Astrocyte (in vitro differentiated cells and primary cell): ENCODE measurements at regions not wholly inside any gene's neighbourhood (a gene's known extent, or its start where the extent isn't known, plus 50 kb on each side); places are given as distances from the start of the nearest gene placed in this dataset.

Experiments
- EZH2 ChIP-seq: IDR thresholded peaks from 2 replicates; pipeline ENCODE4 v1.6.1; 2012; ENCODE audit warnings: mild to moderate bottlenecking, low read length, inconsistent platforms; ENCODE audit not compliant: insufficient read depth
- TF ChIP-seq, protein P1 (sequence below): IDR thresholded peaks from 2 replicates; pipeline ENCODE4 v1.5.1; 2011; ENCODE audit warnings: low read depth, mild to moderate bottlenecking, inconsistent platforms, low read length, moderate library complexity; ENCODE audit not compliant: insufficient read depth

DNA sequence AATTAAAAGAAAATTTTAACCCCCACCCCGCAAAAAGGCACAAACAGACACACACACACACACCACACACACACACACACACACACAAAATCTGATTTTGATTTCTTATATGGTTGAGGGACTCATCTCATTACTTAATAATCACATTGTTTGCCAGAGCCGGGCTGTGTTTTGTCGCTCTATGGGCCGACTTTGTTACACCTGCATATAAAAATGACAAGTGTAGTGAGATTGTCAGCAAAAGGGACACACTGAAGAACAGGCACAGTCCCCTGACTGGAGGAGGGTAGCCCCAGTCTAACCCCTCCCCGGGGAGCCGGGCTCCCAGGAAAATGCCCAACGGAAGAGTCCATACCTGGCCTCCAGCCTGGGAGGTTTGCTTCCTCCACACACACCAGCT lies 221.6 kb downstream of the ENGASE start:
- TF ChIP-seq, protein P1, sequence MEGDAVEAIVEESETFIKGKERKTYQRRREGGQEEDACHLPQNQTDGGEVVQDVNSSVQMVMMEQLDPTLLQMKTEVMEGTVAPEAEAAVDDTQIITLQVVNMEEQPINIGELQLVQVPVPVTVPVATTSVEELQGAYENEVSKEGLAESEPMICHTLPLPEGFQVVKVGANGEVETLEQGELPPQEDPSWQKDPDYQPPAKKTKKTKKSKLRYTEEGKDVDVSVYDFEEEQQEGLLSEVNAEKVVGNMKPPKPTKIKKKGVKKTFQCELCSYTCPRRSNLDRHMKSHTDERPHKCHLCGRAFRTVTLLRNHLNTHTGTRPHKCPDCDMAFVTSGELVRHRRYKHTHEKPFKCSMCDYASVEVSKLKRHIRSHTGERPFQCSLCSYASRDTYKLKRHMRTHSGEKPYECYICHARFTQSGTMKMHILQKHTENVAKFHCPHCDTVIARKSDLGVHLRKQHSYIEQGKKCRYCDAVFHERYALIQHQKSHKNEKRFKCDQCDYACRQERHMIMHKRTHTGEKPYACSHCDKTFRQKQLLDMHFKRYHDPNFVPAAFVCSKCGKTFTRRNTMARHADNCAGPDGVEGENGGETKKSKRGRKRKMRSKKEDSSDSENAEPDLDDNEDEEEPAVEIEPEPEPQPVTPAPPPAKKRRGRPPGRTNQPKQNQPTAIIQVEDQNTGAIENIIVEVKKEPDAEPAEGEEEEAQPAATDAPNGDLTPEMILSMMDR, result no peak
- no peak for TF ChIP-seq EZH2
